Bronchial epithelial cell (primary cell): ENCODE measurements at regions not wholly inside any gene's neighbourhood (a gene's known extent, or its start where the extent isn't known, plus 50 kb on each side); places are given as distances from the start of the nearest gene placed in this dataset.

Experiments used
- DNase-seq: peaks from one replicate; pipeline ENCODE4 v3.0.0-alpha.2; 2010; ENCODE audit warnings: low read depth
- FAIRE-seq: peaks from 2 replicates; lab custom pipeline; 2011; peaks lifted over from hg19 to GRCh38; lab: Jason Lieb, UNC
- H3K27me3 ChIP-seq: 2 replicates; pipeline ENCODE4 v1.5.1; 2011; ENCODE audit warnings: low read length; ENCODE audit not compliant: control insufficient read depth, insufficient read depth
- H3K36me3 ChIP-seq: 2 replicates; pipeline ENCODE4 v1.5.1; 2011; ENCODE audit warnings: low read length; ENCODE audit not compliant: control insufficient read depth, insufficient read depth
- H3K4me3 ChIP-seq: 2 replicates; pipeline ENCODE4 v1.5.1; 2011; ENCODE audit warnings: mild to moderate bottlenecking, low read depth, low read length, control low read depth
- TF ChIP-seq, protein P1 (sequence below): IDR thresholded peaks from 2 replicates; pipeline ENCODE4 v1.5.1; 2011; ENCODE audit warnings: mild to moderate bottlenecking, moderate library complexity, low read length, control low read depth, inconsistent platforms; ENCODE audit not compliant: insufficient read depth, severe bottlenecking

DNA sequence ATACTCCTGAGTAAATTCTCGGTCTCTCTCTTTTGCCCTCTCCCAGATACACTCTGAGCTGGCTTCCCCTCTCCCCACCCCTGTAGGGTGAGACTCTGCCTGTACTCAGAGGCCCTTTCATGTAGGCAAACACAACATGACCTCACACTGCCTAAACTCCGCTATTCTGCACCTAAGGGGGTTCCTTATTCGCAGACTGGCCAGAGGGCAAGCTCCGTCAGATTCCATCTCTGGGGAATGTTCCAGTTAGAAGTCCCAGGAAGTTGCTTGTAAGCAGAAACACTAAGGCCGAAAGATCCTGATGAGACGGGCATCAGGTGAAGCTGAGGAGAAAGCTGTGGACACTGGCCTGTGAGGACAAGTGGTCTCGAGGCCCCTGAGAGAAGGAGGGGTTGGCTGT, 165.9 kb downstream of the KTN1 start:
- no peak overlapping the region for H3K4me3 ChIP-seq
- no peak for FAIRE-seq

DNA sequence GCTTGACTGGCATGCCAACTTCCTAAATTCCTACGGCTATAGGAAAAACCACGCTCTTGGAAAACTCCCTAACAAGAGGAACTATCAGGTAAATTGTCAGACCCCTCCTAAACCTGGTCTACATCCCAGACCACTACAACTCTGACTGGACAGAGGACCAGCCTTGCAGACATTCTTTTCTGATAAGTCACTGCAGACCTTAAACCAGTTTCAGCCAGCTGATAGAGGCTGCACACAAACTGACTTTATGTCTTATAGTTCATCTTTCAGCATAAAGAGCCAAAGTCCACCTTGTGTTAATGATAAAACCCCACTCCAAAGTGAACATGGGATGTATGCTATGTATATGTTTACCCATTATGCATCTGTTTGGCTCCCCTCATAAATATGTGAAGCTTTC, 166.6 kb downstream of the KTN1 start:
- FAIRE-seq (peak; percentile 87), DNase-seq (no peak)
- no peaks in the 10 kb centered on the region for H3K36me3 ChIP-seq
- TF ChIP-seq, protein P1, sequence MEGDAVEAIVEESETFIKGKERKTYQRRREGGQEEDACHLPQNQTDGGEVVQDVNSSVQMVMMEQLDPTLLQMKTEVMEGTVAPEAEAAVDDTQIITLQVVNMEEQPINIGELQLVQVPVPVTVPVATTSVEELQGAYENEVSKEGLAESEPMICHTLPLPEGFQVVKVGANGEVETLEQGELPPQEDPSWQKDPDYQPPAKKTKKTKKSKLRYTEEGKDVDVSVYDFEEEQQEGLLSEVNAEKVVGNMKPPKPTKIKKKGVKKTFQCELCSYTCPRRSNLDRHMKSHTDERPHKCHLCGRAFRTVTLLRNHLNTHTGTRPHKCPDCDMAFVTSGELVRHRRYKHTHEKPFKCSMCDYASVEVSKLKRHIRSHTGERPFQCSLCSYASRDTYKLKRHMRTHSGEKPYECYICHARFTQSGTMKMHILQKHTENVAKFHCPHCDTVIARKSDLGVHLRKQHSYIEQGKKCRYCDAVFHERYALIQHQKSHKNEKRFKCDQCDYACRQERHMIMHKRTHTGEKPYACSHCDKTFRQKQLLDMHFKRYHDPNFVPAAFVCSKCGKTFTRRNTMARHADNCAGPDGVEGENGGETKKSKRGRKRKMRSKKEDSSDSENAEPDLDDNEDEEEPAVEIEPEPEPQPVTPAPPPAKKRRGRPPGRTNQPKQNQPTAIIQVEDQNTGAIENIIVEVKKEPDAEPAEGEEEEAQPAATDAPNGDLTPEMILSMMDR = no peak
- H3K27me3 ChIP-seq = no peaks in the 10 kb centered on the region
- no peak overlapping the region for H3K4me3 ChIP-seq

More for the DNA sequence above, 165.9 kb downstream of the KTN1 start:
- peaks cover under 1% of the 10 kb centered on the region for H3K27me3 ChIP-seq
- no peak for DNase-seq
- no peaks in the 10 kb centered on the region for H3K36me3 ChIP-seq
- TF ChIP-seq, protein P1 = no peak

DNA sequence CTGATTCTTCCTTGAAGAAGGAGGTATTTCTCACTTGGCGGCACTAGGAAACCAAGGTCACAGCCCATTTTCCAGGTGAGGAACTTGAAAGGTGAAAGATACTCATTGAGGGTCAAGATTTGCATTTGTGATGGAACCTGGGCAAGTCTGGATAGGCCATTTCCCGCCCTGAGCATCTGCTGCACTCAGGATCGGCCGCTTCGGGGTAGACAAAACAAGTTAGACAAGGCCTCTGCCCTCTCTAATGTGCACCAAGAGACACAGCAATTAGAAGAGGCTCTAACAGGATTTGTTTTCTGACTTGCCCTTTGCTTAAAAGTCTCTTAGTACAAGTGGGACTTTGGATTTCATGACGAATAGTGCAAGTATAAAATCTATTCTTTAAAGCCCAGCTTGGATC, 167.2 kb downstream of the KTN1 start:
- FAIRE-seq = no peak
- TF ChIP-seq, protein P1 = no peak
- Histone ChIP-seq H3K4me3 (no peak overlapping the region), H3K27me3 (no peaks in the 10 kb centered on the region), H3K36me3 (no peaks in the 10 kb centered on the region)
- peak; percentile 16 for DNase-seq

DNA sequence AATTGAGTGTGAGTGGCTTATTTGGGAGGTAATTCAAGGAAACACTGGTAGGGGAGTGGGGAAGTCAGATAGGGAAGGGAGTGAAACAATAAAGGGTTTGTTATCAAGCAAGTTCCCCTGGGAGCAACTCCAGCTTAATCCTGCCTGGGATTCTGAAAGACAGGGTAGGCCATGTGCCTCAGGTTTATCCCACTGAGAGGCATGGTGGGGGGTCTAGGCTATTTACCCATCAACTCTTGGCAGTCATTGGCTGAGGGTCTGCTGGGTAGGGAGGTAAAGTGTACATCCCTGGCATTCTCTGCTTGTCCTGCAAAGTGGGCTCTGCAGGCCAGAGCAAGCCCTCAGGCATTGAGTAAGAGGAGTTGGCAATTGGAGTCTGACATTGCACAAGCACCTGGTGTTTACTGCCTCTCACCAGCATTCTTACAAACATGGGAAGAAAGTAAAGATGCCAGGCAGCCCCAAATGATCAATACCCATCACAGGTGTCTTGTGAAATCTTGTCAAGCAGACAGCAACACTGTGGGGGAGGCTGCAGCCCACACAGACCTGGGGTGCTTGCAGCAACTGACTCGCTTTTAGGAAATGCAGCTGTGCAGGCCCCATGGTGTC, 169.3 kb downstream of the KTN1 start:
- TF ChIP-seq, protein P1 = no peak
- Histone ChIP-seq H3K36me3 (no peaks in the 10 kb centered on the region), H3K4me3 (no peak overlapping the region), H3K27me3 (no peaks in the 10 kb centered on the region)
- FAIRE-seq (no peak), DNase-seq (peak; percentile 69)

DNA sequence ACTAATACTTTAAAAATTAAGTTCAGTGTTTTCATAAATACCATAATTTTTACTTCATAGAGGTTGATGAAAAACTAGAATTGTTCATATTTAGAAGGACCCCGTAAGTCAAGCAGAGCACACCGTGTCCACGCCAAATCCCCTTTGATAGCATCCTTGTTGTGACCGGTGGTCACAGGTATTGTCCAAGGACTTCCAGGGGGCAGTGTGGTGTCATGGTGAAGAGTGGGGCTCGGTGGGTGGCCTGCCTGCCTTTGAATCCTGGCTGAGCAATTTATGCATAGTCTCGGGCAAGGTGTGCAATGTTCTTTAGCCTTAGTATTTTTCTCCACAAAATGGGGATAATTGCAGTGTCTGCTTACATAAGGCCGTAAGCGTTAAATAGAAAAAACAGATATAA, 169.9 kb downstream of the KTN1 start:
- H3K36me3 ChIP-seq = no peaks in the 10 kb centered on the region
- DNase-seq (no peak), FAIRE-seq (no peak)
- TF ChIP-seq, protein P1 = no peak
- H3K4me3 ChIP-seq = no peak overlapping the region
- no peaks in the 10 kb centered on the region for H3K27me3 ChIP-seq
